GM20000 (cell line): ENCODE measurements at regions not wholly inside any gene's neighbourhood (a gene's known extent, or its start where the extent isn't known, plus 50 kb on each side); places are given as distances from the start of the nearest gene placed in this dataset.

Experiments
- DNase-seq: peaks from one replicate; pipeline ENCODE4 v3.0.0; 2012; ENCODE audit warnings: low spot score
- CTCF ChIP-seq: IDR thresholded peaks from 2 replicates; pipeline ENCODE4 v1.5.1; 2012; ENCODE audit warnings: mild to moderate bottlenecking, control low read depth; ENCODE audit errors: extremely low read depth, missing control alignments

- no peak for DNase-seq
- no peak for TF ChIP-seq CTCF
Observed at GRCh38 chr11:70502677-70503467, 104.5 kb downstream of the CTTN start.

- TF ChIP-seq CTCF, result peak; percentile 19
- no peak for DNase-seq
Observed at GRCh38 chr11:70503468-70504221, 105.3 kb downstream of the CTTN start.

GRCh38 chr11:70504246-70505020 is 106.1 kb downstream of the CTTN start:
- TF ChIP-seq CTCF, result no peak
- no peak for DNase-seq

GRCh38 chr11:70505331-70505731 is 107.0 kb downstream of the CTTN start:
- DNase-seq, result no peak
- TF ChIP-seq CTCF, result no peak

GRCh38 chr11:70505761-70506657 is 107.7 kb downstream of the CTTN start:
- TF ChIP-seq CTCF, result no peak

GRCh38 chr11:70506658-70506970 is 108.3 kb downstream of the CTTN start:
- no peak for TF ChIP-seq CTCF
- no peak for DNase-seq

More at GRCh38 chr11:70505761-70506657, 107.7 kb downstream of the CTTN start:
- DNase-seq, result no peak
